UCSD-AML1 (cell line): ENCODE measurements at regions not wholly inside any gene's neighbourhood (a gene's known extent, or its start where the extent isn't known, plus 50 kb on each side); places are given as distances from the start of the nearest gene placed in this dataset.
"Not testable (repeated sequence)": the region's sequence is repeated elsewhere in the genome, so short reads cannot be mapped to it uniquely, and the experiment has no call there.

Source experiments
- DNase-seq: peaks from one replicate; lab custom pipeline; 2025; ENCODE audit not compliant: unreplicated experiment; lab: John Stamatoyannopoulos, UW

GRCh38 chr14:56026506-56026905 lies 91.7 kb upstream of the PELI2 start:
- DNase-seq = no peak

- DNase-seq = no peak
Measured at GRCh38 chr14:56027421-56027820, 90.8 kb upstream of the PELI2 start.

- DNase-seq = no peak
Measured at GRCh38 chr14:56027916-56028712, 90.1 kb upstream of the PELI2 start.

GRCh38 chr14:56036353-56036752 lies 81.9 kb upstream of the PELI2 start:
- no peak for DNase-seq

- no peak for DNase-seq
Measured at GRCh38 chr14:56040121-56040520, 78.1 kb upstream of the PELI2 start.

GRCh38 chr14:56044196-56044595 lies 74.0 kb upstream of the PELI2 start:
- DNase-seq = no peak

- DNase-seq = no peak
Measured at GRCh38 chr14:56046546-56046945, 71.7 kb upstream of the PELI2 start.

GRCh38 chr14:56046996-56047395 lies 71.2 kb upstream of the PELI2 start:
- no peak for DNase-seq

- no peak for DNase-seq
Measured at GRCh38 chr14:56049536-56049935, 68.7 kb upstream of the PELI2 start.

- no peak for DNase-seq
Measured at GRCh38 chr14:56055511-56055910, 62.7 kb upstream of the PELI2 start.

GRCh38 chr14:56056031-56056430 lies 62.2 kb upstream of the PELI2 start:
- DNase-seq = no peak

GRCh38 chr14:56057071-56057741 lies 61.0 kb upstream of the PELI2 start:
- DNase-seq = no peak

- DNase-seq = no peak
Measured at GRCh38 chr14:56057767-56058166, 60.4 kb upstream of the PELI2 start.

- no peak for DNase-seq
Measured at GRCh38 chr14:56059054-56059453, 59.2 kb upstream of the PELI2 start.

- DNase-seq = no peak
Measured at GRCh38 chr14:56061051-56061450, 57.2 kb upstream of the PELI2 start.

- no peak for DNase-seq
Measured at GRCh38 chr14:56063131-56063530, 55.1 kb upstream of the PELI2 start.

GRCh38 chr14:56064513-56064912 lies 53.7 kb upstream of the PELI2 start:
- DNase-seq = no peak

GRCh38 chr14:56065199-56065598 lies 53.0 kb upstream of the PELI2 start:
- not testable (repeated sequence) for DNase-seq

- DNase-seq = no peak
Measured at GRCh38 chr14:56065621-56066290, 52.5 kb upstream of the PELI2 start.
